GM12878 (cell line): ENCODE measurements at regions not wholly inside any gene's neighbourhood (a gene's known extent, or its start where the extent isn't known, plus 50 kb on each side); places are given as distances from the start of the nearest gene placed in this dataset.

ENCODE experiments used
- ATAC-seq: fragments of 200-7000 bp; cut with Tn5 transposase; 3 replicates; pipeline ENCODE4 v1.9.1; 2020; ENCODE audit warnings: mild to moderate bottlenecking, moderate library complexity
- BruUV-seq: library from RNA; stranded (reverse); fragments of 400-500 nt; replicated peaks from 2 replicates; lab custom pipeline; 2021; lab: Mats Ljungman, UMichigan
- CTCF ChIA-PET: fragments of 300-600 bp; sonication (Branson Sonifier 250); formaldehyde crosslinking; extraction: SDS; loops from one replicate; lab custom pipeline; 2021; ENCODE audit warnings: inconsistent platforms; lab: Yijun Ruan, JAX
- POLR2A ChIA-PET: fragments of 350-600 bp; formaldehyde crosslinking; extraction: SDS; loops from one replicate; lab custom pipeline; 2021; ENCODE audit warnings: inconsistent platforms; lab: Charles Lee
- RAD21 ChIA-PET: fragments of 300-600 bp; sonication (Branson Sonifier 250); formaldehyde crosslinking; loops from one replicate; lab custom pipeline; 2023; ENCODE audit warnings: antibody characterized with exemption; ENCODE audit not compliant: unreplicated experiment; lab: Charles Lee
- SMC1A ChIA-PET: fragments of 300-600 bp; sonication (Branson Sonifier 250); formaldehyde crosslinking; loops from one replicate; lab custom pipeline; 2023; ENCODE audit not compliant: unreplicated experiment, uncharacterized antibody; lab: Charles Lee
- DNase-seq: peaks from one replicate; pipeline ENCODE4 v3.0.0-alpha.2; 2011; ENCODE audit warnings: low read depth, low spot score
- FAIRE-seq: peaks from 3 replicates; lab custom pipeline; 2011; peaks lifted over from hg19 to GRCh38; lab: Jason Lieb, UNC
- H2AFZ ChIP-seq: 2 replicates; pipeline ENCODE4 v1.6.0; 2011; ENCODE audit warnings: low read depth, low read length, control low read depth; ENCODE audit not compliant: control insufficient read depth
- H3K27ac ChIP-seq: 2 replicates; pipeline ENCODE4 v1.5.1; 2011; ENCODE audit warnings: control low read depth; ENCODE audit not compliant: control insufficient read depth, insufficient read depth
- H3K27me3 ChIP-seq, 2 experiments: replicated peaks in 1 of 2; 2 replicates each; pipeline versions ENCODE4 v1.6.0 to v1.6.1; 2011; ENCODE audit warnings: low read length in 1 of 2; ENCODE audit not compliant: control insufficient read depth in 2 of 2, insufficient read depth in 2 of 2
- H3K36me3 ChIP-seq, 2 experiments: 2 replicates each; pipeline ENCODE4 v1.5.1; 2011; ENCODE audit warnings: low read length in 1 of 2; ENCODE audit not compliant: control insufficient read depth in 2 of 2, insufficient read depth in 2 of 2
- H3K4me1 ChIP-seq: 2 replicates; pipeline ENCODE4 v1.6.1; 2011; ENCODE audit warnings: mild to moderate bottlenecking, low read length, moderate library complexity, mixed read lengths; ENCODE audit not compliant: control insufficient read depth, insufficient read depth
- H3K4me2 ChIP-seq: 2 replicates; pipeline ENCODE4 v1.6.0; 2011; ENCODE audit warnings: control low read depth; ENCODE audit not compliant: control insufficient read depth, insufficient read depth
- H3K4me3 ChIP-seq: fragments of 200-600 bp; sonication (generic); 2 replicates; pipeline ENCODE4 v1.5.1; 2016
- H3K79me2 ChIP-seq: 2 replicates; pipeline ENCODE4 v1.6.0; 2011; ENCODE audit warnings: low read length; ENCODE audit not compliant: control insufficient read depth, insufficient read depth
- H3K9ac ChIP-seq: 2 replicates; pipeline ENCODE4 v1.8.0; 2011; ENCODE audit warnings: low read length, control low read depth, mixed read lengths; ENCODE audit not compliant: control insufficient read depth, insufficient read depth
- H3K9me3 ChIP-seq: replicated peaks from 3 replicates; pipeline ENCODE4 v1.5.1; 2011; ENCODE audit warnings: mild to moderate bottlenecking, low read length; ENCODE audit not compliant: control insufficient read depth, insufficient read depth
- H4K20me1 ChIP-seq: 2 replicates; pipeline ENCODE4 v1.6.0; 2011; ENCODE audit not compliant: control insufficient read depth, insufficient read depth
- CHD4 ChIP-seq: fragments of 200-600 bp; sonication (generic); IDR thresholded peaks from 2 replicates; pipeline ENCODE4 v1.6.1; 2016; ENCODE audit warnings: mild to moderate bottlenecking
- MXI1 ChIP-seq: fragments of 150-350 bp; IDR thresholded peaks from 2 replicates; pipeline ENCODE4 v1.6.1; 2011; ENCODE audit warnings: low read depth, mild to moderate bottlenecking, inconsistent platforms, low read length, improper control_type of control experiment
- MYC ChIP-seq: IDR thresholded peaks from 2 replicates; pipeline ENCODE4 v1.6.1; 2011; ENCODE audit warnings: mild to moderate bottlenecking, low read length, moderate library complexity, inconsistent platforms; ENCODE audit not compliant: insufficient read depth, insufficient replicate concordance, insufficient read length, severe bottlenecking
- NFYA ChIP-seq: IDR thresholded peaks from 2 replicates; pipeline ENCODE4 v1.6.1; 2011; ENCODE audit warnings: low read depth, mild to moderate bottlenecking, low read length, improper control_type of control experiment, borderline replicate concordance
- NR2C1 ChIP-seq: fragments of 450-650 bp; IDR thresholded peaks from 2 replicates; pipeline ENCODE4 v1.6.1; 2017; ENCODE audit warnings: antibody characterized with exemption, mild to moderate bottlenecking, moderate library complexity
- PML ChIP-seq: IDR thresholded peaks from 2 replicates; pipeline ENCODE4 v1.6.1; 2012; ENCODE audit warnings: low read length, inconsistent platforms
- RFX5 ChIP-seq: IDR thresholded peaks from 2 replicates; pipeline ENCODE4 v1.6.1; 2011; ENCODE audit warnings: low read depth, low read length, improper control_type of control experiment
- SMAD5 ChIP-seq: IDR thresholded peaks from 2 replicates; pipeline ENCODE4 v1.6.1; 2016; ENCODE audit warnings: antibody characterized with exemption, low read depth
- SRF ChIP-seq, 2 experiments: IDR thresholded peaks; 2 replicates each; pipeline ENCODE4 v1.6.1; 2011; ENCODE audit warnings: low read depth in 2 of 2, low read length in 2 of 2, mild to moderate bottlenecking in 1 of 2, moderate library complexity in 1 of 2
- YY1 ChIP-seq: IDR thresholded peaks from 2 replicates; pipeline ENCODE4 v1.6.1; 2011; ENCODE audit warnings: low read depth, mild to moderate bottlenecking, low read length
- WGBS: methylation state at CpG from one replicate; pipeline ENCODE4 v1.1.6; 2016; ENCODE audit warnings: low lambda C conversion rate; ENCODE audit not compliant: insufficient replicate concordance, insufficient coverage; ENCODE audit errors: missing lambda C conversion rate; 5-methylcytosine and 5-hydroxymethylcytosine counted together
- in situ Hi-C: fragments of 300-500 bp; cut with MboI; formaldehyde crosslinking; loops from 9 replicates; pipeline ENCODE4 v1.14.3; 2018; ENCODE audit warnings: mixed read lengths
- intact Hi-C: fragments of 100-400 bp; cut with micrococcal nuclease; formaldehyde crosslinking; loops from one replicate; pipeline ENCODE4 v1.14.2; 2022; ENCODE audit not compliant: unreplicated experiment
- TF ChIP-seq, protein P1 (sequence below): IDR thresholded peaks from 2 replicates; pipeline ENCODE4 v1.6.1; 2012; ENCODE audit warnings: low read depth, low read length, improper control_type of control experiment
- TF ChIP-seq, protein P2 (sequence below): fragments of 450-650 bp; IDR thresholded peaks from 2 replicates; pipeline ENCODE4 v1.6.1; 2016; ENCODE audit warnings: mild to moderate bottlenecking
- TF ChIP-seq, protein P3 (sequence below): IDR thresholded peaks from 2 replicates; pipeline ENCODE4 v1.6.1; 2012; ENCODE audit warnings: mild to moderate bottlenecking, low read depth, low read length
- TF ChIP-seq, protein P4 (sequence below): fragments of 450-650 bp; IDR thresholded peaks from 2 replicates; pipeline ENCODE4 v1.6.1; 2017; ENCODE audit warnings: mild to moderate bottlenecking
- TF ChIP-seq, protein P5 (sequence below): IDR thresholded peaks from 2 replicates; pipeline ENCODE4 v1.6.1; 2011; ENCODE audit warnings: mild to moderate bottlenecking, low read depth, low read length, moderate library complexity; ENCODE audit not compliant: insufficient replicate concordance

DNA sequence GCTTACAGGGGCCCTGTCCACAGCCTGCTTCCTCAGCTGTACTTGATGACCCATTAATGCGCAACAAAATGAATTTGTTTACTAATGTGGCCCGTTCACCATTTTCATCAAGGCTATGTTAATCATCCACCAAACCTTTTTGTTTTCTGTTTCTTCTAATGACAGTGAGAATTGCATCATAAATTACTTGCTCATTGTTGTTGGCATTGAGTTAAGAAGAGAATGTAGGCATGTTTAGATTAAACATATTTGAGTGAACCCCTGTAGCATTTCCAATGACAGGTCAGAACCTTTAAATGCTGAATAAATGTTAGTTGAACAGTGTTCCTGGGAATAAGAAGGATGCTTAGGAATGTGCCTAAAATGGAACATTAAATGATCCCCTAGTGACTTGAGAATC lies 183.4 kb downstream of the SPRY1 start:
- Histone ChIP-seq H3K4me2 (no peak overlapping the region), H3K36me3 (no peaks in the 10 kb centered on the region), H3K79me2 (no peaks in the 10 kb centered on the region), H4K20me1 (no peaks in the 10 kb centered on the region), H3K9ac (no peak overlapping the region), H3K27me3 (0 out of 4 replicates have a peak, but pooled peaks cover 0 to 2% of the 10 kb centered on the region in 2 experiments), H2AFZ (no peak overlapping the region), H3K9me3 (peaks cover 4% of the 10 kb centered on the region), H3K4me3 (no peak overlapping the region), H3K27ac (no peak overlapping the region), H3K4me1 (no peaks in the 10 kb centered on the region)
- ChIA-PET RAD21 (no interaction called here), SMC1A (interaction anchor here (1.0 to 1.6 kb wide), 3 partner anchors 9 to 73 kb away, joined by 3 to 5 read pairs (median 3); no protein-coding TSS in a partner anchor), POLR2A (no interaction called here), CTCF (interaction anchor here (2.5 kb wide), 1 partner anchor 15 kb away, joined by 6 read pairs; no protein-coding TSS in a partner anchor)
- FAIRE-seq = no peak
- DNase-seq = no peak
- TF ChIP-seq, protein P1, sequence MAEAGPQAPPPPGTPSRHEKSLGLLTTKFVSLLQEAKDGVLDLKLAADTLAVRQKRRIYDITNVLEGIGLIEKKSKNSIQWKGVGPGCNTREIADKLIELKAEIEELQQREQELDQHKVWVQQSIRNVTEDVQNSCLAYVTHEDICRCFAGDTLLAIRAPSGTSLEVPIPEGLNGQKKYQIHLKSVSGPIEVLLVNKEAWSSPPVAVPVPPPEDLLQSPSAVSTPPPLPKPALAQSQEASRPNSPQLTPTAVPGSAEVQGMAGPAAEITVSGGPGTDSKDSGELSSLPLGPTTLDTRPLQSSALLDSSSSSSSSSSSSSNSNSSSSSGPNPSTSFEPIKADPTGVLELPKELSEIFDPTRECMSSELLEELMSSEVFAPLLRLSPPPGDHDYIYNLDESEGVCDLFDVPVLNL = no peak
- TF ChIP-seq NR2C1 (no peak), SMAD5 (no peak), MYC (no peak), MXI1 (no peak), CHD4 (no peak), SRF (IDR thresholded peaks at IDR 0.05; ENCODE audit: low read depth in 2 of 2, low read length in 2 of 2) (no peak), NFYA (no peak), YY1 (no peak), PML (no peak), RFX5 (no peak)
- TF ChIP-seq, protein P2, sequence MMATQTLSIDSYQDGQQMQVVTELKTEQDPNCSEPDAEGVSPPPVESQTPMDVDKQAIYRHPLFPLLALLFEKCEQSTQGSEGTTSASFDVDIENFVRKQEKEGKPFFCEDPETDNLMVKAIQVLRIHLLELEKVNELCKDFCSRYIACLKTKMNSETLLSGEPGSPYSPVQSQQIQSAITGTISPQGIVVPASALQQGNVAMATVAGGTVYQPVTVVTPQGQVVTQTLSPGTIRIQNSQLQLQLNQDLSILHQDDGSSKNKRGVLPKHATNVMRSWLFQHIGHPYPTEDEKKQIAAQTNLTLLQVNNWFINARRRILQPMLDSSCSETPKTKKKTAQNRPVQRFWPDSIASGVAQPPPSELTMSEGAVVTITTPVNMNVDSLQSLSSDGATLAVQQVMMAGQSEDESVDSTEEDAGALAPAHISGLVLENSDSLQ = no peak
- TF ChIP-seq, protein P3, sequence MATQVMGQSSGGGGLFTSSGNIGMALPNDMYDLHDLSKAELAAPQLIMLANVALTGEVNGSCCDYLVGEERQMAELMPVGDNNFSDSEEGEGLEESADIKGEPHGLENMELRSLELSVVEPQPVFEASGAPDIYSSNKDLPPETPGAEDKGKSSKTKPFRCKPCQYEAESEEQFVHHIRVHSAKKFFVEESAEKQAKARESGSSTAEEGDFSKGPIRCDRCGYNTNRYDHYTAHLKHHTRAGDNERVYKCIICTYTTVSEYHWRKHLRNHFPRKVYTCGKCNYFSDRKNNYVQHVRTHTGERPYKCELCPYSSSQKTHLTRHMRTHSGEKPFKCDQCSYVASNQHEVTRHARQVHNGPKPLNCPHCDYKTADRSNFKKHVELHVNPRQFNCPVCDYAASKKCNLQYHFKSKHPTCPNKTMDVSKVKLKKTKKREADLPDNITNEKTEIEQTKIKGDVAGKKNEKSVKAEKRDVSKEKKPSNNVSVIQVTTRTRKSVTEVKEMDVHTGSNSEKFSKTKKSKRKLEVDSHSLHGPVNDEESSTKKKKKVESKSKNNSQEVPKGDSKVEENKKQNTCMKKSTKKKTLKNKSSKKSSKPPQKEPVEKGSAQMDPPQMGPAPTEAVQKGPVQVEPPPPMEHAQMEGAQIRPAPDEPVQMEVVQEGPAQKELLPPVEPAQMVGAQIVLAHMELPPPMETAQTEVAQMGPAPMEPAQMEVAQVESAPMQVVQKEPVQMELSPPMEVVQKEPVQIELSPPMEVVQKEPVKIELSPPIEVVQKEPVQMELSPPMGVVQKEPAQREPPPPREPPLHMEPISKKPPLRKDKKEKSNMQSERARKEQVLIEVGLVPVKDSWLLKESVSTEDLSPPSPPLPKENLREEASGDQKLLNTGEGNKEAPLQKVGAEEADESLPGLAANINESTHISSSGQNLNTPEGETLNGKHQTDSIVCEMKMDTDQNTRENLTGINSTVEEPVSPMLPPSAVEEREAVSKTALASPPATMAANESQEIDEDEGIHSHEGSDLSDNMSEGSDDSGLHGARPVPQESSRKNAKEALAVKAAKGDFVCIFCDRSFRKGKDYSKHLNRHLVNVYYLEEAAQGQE = no peak
- TF ChIP-seq, protein P4, sequence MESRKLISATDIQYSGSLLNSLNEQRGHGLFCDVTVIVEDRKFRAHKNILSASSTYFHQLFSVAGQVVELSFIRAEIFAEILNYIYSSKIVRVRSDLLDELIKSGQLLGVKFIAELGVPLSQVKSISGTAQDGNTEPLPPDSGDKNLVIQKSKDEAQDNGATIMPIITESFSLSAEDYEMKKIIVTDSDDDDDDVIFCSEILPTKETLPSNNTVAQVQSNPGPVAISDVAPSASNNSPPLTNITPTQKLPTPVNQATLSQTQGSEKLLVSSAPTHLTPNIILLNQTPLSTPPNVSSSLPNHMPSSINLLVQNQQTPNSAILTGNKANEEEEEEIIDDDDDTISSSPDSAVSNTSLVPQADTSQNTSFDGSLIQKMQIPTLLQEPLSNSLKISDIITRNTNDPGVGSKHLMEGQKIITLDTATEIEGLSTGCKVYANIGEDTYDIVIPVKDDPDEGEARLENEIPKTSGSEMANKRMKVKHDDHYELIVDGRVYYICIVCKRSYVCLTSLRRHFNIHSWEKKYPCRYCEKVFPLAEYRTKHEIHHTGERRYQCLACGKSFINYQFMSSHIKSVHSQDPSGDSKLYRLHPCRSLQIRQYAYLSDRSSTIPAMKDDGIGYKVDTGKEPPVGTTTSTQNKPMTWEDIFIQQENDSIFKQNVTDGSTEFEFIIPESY = no peak
- TF ChIP-seq, protein P5, sequence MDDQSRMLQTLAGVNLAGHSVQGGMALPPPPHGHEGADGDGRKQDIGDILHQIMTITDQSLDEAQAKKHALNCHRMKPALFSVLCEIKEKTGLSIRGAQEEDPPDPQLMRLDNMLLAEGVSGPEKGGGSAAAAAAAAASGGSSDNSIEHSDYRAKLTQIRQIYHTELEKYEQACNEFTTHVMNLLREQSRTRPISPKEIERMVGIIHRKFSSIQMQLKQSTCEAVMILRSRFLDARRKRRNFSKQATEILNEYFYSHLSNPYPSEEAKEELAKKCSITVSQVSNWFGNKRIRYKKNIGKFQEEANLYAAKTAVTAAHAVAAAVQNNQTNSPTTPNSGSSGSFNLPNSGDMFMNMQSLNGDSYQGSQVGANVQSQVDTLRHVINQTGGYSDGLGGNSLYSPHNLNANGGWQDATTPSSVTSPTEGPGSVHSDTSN = no peak
- intact Hi-C loops (no loop called here), in situ Hi-C loops (no loop called here)
- ATAC-seq = no peak
- no TSS peak for BruUV-seq
- WGBS = 66% methylated on average over 2 of the region's 2 CpGs
